ENCODE measurements at regions not wholly inside any gene's neighbourhood (a gene's known extent, or its start where the extent isn't known, plus 50 kb on each side); places are given as distances from the start of the nearest gene placed in this dataset.

- peaks cover 8% of the 10 kb centered on the region for H3K9me3 ChIP-seq
These were observed 129.8 kb downstream of the SATB1 start for GRCh38 chr3:18295171-18295920.

GRCh38 chr3:18290157-18290556, 135.0 kb downstream of the SATB1 start:
- ATAC-seq (no peak), DNase-seq (no peak)
- Histone ChIP-seq H3K27me3 (ENCODE audit: insufficient read depth in 3 of 3, low read length in 2 of 3) (no peaks in the 10 kb centered on the region), H3K9me3 (no peaks in the 10 kb centered on the region), H3K27ac (no peak overlapping the region), H3K4me1 (no peaks in the 10 kb centered on the region), H3K36me3 (ENCODE audit: insufficient read depth in 1 of 2, low read depth in 1 of 2) (no peaks in the 10 kb centered on the region), H3K4me3 (no peak overlapping the region)
- TF ChIP-seq CTCF (IDR thresholded peaks at IDR 0.05), result no peak
- intact Hi-C loops (cut with DNase I), result no loop called here

More at GRCh38 chr3:18295171-18295920, 129.8 kb downstream of the SATB1 start:
- 50 to 64% (median 51%) methylated on average over 2 of the region's 2 CpGs for WGBS, 3 donors
- ATAC-seq (no peak), DNase-seq (no peak)
- Histone ChIP-seq H3K4me1 (no peaks in the 10 kb centered on the region), H3K27ac (no peak overlapping the region), H3K27me3 (ENCODE audit: insufficient read depth in 3 of 3, low read length in 2 of 3) (no peaks in the 10 kb centered on the region), H3K36me3 (ENCODE audit: insufficient read depth in 1 of 2, low read depth in 1 of 2) (no peaks in the 10 kb centered on the region), H3K4me3 (no peak overlapping the region)
- intact Hi-C loops (cut with DNase I), result no loop called here
- no peak for TF ChIP-seq CTCF (IDR thresholded peaks at IDR 0.05)

- no peak overlapping the region for H3K27ac ChIP-seq
- WGBS, 3 donors, result 30 to 39% (median 31%) methylated on average over 3 of the region's 3 CpGs
These were observed 136.9 kb downstream of the SATB1 start for GRCh38 chr3:18288243-18288642.

GRCh38 chr3:18284716-18285115, 140.4 kb downstream of the SATB1 start:
- no peak for TF ChIP-seq CTCF (IDR thresholded peaks at IDR 0.05)
- intact Hi-C loops (cut with DNase I), result no loop called here
- Histone ChIP-seq H3K4me3 (no peak overlapping the region), H3K27me3 (ENCODE audit: insufficient read depth in 3 of 3, low read length in 2 of 3) (peaks cover 0 to 3% (median 0%) of the 10 kb centered on the region in 3 donors), H3K9me3 (no peaks in the 10 kb centered on the region), H3K36me3 (ENCODE audit: insufficient read depth in 1 of 2, low read depth in 1 of 2) (no peaks in the 10 kb centered on the region), H3K27ac (no peak overlapping the region), H3K4me1 (no peaks in the 10 kb centered on the region)
- WGBS, 3 donors, result 75 to 92% (median 91%) methylated on average over 2 of the region's 2 CpGs
- ATAC-seq (no peak), DNase-seq (no peak)

More at GRCh38 chr3:18288243-18288642, 136.9 kb downstream of the SATB1 start:
- intact Hi-C loops (cut with DNase I), result no loop called here
- ATAC-seq (no peak), DNase-seq (no peak)
- no peaks in the 10 kb centered on the region for H3K27me3 ChIP-seq (ENCODE audit: insufficient read depth in 3 of 3, low read length in 2 of 3)
- no peak overlapping the region for H3K4me3 ChIP-seq
- no peaks in the 10 kb centered on the region for H3K4me1 ChIP-seq
- H3K9me3 ChIP-seq, result no peaks in the 10 kb centered on the region
- TF ChIP-seq CTCF (IDR thresholded peaks at IDR 0.05), result no peak
- H3K36me3 ChIP-seq (ENCODE audit: insufficient read depth in 1 of 2, low read depth in 1 of 2), result no peaks in the 10 kb centered on the region

GRCh38 chr3:18283680-18284079, 141.5 kb downstream of the SATB1 start:
- DNase-seq, result no peak
- no peak overlapping the region for H3K4me3 ChIP-seq
- no peaks in the 10 kb centered on the region for H3K36me3 ChIP-seq (ENCODE audit: insufficient read depth in 1 of 2, low read depth in 1 of 2)
- H3K27ac ChIP-seq, result no peak overlapping the region
- TF ChIP-seq CTCF (IDR thresholded peaks at IDR 0.05), result no peak
- no peaks in the 10 kb centered on the region for H3K9me3 ChIP-seq
- H3K4me1 ChIP-seq, result no peaks in the 10 kb centered on the region
- H3K27me3 ChIP-seq (ENCODE audit: insufficient read depth in 3 of 3, low read length in 2 of 3), result peaks cover 0 to 3% (median 0%) of the 10 kb centered on the region in 3 donors
- 23 to 37% (median 24%) methylated on average over 2 of the region's 2 CpGs for WGBS, 3 donors
- ATAC-seq, result no peak
- intact Hi-C loops (cut with DNase I), result no loop called here
